Stimulated activated effector memory CD8-positive, alpha-beta T cell treated with anti-CD3 and anti-CD28 coated beads, Interleukin-12 subunit alpha, Interleukin-12 subunit beta, amount 100 ng/mL, for 72 hours (primary cell): ENCODE measurements at regions not wholly inside any gene's neighbourhood (a gene's known extent, or its start where the extent isn't known, plus 50 kb on each side); places are given as distances from the start of the nearest gene placed in this dataset.
"Not testable (repeated sequence)": the region's sequence is repeated elsewhere in the genome, so short reads cannot be mapped to it uniquely, and the experiment has no call there.

ENCODE experiments used
- ATAC-seq: fragments of 150-1000 bp; cut with Tn5 transposase; 2 replicates; pipeline ENCODE4 v1.10.0; 2021
- DNase-seq, 2 donors: peaks; one replicate each; pipeline ENCODE4 v3.0.0; 2021 to 2022; ENCODE audit warnings: low spot score in 2 of 2
- H3K27ac Mint-ChIP-seq: one replicate; pipeline ENCODE4 v1.8.0; 2022; ENCODE audit warnings: mild to moderate bottlenecking, mixed read lengths
- H3K36me3 Mint-ChIP-seq: one replicate; pipeline ENCODE4 v1.8.0; 2022; ENCODE audit warnings: mild to moderate bottlenecking, mixed read lengths
- H3K4me1 Mint-ChIP-seq: one replicate; pipeline ENCODE4 v1.8.0; 2022; ENCODE audit warnings: mixed read lengths
- H3K4me3 Mint-ChIP-seq: one replicate; pipeline ENCODE4 v1.8.0; 2022; ENCODE audit warnings: mild to moderate bottlenecking, mixed read lengths
- H3K9me3 Mint-ChIP-seq: one replicate; pipeline ENCODE4 v1.8.0; 2022; ENCODE audit warnings: mixed read lengths

DNA sequence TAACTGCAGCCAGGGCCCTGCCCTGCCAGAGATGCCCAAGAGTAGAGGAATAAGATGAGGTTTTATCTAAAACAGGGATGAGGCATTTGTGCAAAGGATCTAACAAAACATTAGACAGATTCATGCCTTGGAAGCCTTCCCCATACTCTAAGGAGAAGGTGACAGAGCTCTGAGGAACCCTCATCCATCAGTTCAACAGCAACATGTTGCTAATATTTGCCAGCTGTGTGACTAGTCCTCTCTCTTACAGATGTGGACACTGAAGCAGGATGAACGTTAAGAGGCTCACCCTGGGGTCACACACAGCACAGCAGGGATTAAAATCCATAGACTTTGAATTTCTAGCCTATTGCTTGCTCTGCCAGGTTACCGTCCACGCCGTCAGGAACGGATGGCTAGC is 99.0 kb downstream of the ZBTB18 start:
- DNase-seq (no peak), ATAC-seq (no peak)
- H3K4me1 Mint-ChIP-seq: no peaks in the 10 kb centered on the region
- no peaks in the 10 kb centered on the region for H3K36me3 Mint-ChIP-seq
- H3K9me3 Mint-ChIP-seq: no peaks in the 10 kb centered on the region
- H3K4me3 Mint-ChIP-seq: no peak overlapping the region
- H3K27ac Mint-ChIP-seq: no peak overlapping the region

DNA sequence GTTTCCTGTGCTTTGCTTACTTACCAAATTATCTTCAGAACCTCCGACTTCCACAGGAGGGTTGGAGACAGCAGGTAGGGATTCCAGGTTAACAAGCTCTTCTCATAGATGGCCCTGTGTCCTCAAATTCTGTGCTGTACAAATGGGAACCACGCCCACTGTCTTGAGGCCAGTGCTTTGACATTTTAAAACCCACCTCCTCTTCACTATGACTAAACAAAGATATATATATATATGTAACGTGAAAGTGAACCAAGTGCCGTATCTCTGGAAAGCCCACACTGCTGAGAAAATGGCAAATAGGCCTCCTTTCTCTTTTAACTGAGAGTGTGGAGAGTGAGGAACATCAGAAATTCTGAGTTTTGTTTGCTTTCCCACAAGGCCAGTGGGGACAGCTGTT is 99.6 kb downstream of the ZBTB18 start:
- H3K4me3 Mint-ChIP-seq: no peak overlapping the region
- ATAC-seq (peak; percentile 71), DNase-seq (no peak)
- no peaks in the 10 kb centered on the region for H3K4me1 Mint-ChIP-seq
- no peaks in the 10 kb centered on the region for H3K9me3 Mint-ChIP-seq
- no peaks in the 10 kb centered on the region for H3K36me3 Mint-ChIP-seq
- H3K27ac Mint-ChIP-seq: no peak overlapping the region

DNA sequence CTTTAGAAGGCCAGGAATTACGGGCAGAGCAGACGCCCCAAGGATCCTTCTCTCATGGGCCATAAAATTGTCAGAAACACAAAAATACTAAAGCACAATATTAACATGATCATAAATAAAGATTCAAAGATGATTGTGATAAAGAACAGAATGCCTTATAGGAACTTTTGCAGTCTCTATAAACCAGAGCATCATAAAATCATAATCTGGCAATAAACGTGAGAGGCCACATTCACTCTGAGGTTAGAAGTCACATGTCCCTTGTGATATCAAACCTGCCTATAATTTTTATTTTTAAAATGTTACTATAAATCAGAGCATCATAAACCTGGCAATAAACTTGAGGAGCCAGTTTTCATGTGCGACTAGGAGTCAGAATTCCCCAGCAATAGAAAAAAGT is 100.5 kb downstream of the ZBTB18 start:
- Mint-ChIP-seq H3K4me1 (no peaks in the 10 kb centered on the region), H3K4me3 (no peak overlapping the region)

DNA sequence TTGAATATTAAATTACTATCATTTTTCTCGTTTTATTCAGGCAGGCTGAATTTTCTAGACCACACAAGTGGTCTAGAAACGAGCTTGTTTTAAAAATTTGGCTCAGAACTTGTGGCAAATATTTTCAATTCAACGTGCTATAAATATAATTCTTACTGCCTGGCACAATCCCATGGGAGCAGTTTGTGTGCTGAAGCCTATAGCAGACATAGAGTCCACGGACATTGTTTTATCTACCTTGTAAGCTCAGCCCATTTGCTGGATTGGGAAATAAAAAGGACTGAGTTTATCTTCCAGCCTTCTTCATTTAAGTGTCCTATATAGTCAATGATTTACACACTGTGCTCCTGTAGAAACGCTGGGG is 103.4 kb downstream of the ZBTB18 start:
- no peaks in the 10 kb centered on the region for H3K36me3 Mint-ChIP-seq

More for the DNA sequence above, 100.5 kb downstream of the ZBTB18 start:
- DNase-seq: no peak
- no peak for ATAC-seq
- Mint-ChIP-seq H3K9me3 (no peaks in the 10 kb centered on the region), H3K27ac (no peak overlapping the region), H3K36me3 (no peaks in the 10 kb centered on the region)

DNA sequence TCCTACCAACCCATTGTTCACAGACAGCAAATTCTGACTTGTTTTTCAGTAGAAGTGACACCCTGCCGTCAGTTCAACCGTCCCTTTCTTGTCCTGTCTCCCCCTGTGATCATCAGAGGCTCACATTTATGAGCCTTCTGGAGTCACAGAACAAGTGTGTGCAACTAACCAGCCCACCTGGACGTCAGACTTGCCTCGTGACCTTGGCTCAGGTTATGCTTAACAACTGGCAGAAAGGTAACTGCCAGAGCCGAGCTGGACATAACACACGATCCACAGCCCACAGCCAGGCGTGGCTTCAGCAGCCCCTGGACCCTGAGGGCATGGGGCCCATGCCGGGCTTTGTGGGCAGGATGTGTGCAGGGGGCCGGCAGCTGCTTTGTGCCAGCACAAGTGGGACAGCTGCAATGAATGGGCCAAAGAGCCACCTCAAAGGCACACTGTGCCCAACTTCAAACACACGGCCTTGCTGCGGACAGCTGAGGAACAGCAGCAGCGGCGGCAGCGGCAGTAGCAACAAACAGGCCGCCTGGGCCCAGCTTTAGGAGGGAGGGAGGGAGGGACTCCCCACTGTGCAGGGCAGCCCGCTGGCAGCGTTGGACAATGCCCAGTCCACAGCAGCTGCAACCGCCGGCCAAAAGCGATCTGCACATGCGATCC is 103.9 kb downstream of the ZBTB18 start:
- DNase-seq: no peak
- peak; percentile 42 for ATAC-seq
- H3K36me3 Mint-ChIP-seq: no peaks in the 10 kb centered on the region
- no peak overlapping the region for H3K4me3 Mint-ChIP-seq
- no peaks in the 10 kb centered on the region for H3K4me1 Mint-ChIP-seq
- no peak overlapping the region for H3K27ac Mint-ChIP-seq
- no peaks in the 10 kb centered on the region for H3K9me3 Mint-ChIP-seq

More for the DNA sequence above, 103.4 kb downstream of the ZBTB18 start:
- H3K27ac Mint-ChIP-seq: no peak overlapping the region
- DNase-seq (no peak), ATAC-seq (no peak)
- no peaks in the 10 kb centered on the region for H3K4me1 Mint-ChIP-seq
- no peaks in the 10 kb centered on the region for H3K9me3 Mint-ChIP-seq
- no peak overlapping the region for H3K4me3 Mint-ChIP-seq

DNA sequence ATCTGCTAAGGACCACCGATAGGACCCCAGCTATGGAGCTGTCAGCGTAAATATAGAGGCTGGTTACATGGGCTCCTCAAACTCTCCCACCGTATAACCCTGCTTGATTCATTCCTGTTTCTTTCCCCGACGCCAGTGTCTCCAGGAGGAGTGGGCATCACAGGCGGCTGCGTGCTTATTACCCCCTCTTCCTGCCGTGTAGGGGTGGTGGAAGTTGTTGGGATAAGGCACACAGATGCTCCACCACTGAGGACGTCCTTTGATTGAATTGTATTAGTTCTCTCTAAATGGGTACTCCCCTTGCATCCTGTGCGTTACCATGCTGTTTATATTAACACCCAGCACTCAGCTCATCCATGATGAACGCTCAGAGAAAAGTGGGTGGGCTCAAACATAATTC is 104.6 kb downstream of the ZBTB18 start:
- Mint-ChIP-seq H3K9me3 (no peaks in the 10 kb centered on the region), H3K4me1 (no peaks in the 10 kb centered on the region), H3K36me3 (no peaks in the 10 kb centered on the region), H3K27ac (no peak overlapping the region), H3K4me3 (no peak overlapping the region)
- ATAC-seq (no peak), DNase-seq (no peak)

DNA sequence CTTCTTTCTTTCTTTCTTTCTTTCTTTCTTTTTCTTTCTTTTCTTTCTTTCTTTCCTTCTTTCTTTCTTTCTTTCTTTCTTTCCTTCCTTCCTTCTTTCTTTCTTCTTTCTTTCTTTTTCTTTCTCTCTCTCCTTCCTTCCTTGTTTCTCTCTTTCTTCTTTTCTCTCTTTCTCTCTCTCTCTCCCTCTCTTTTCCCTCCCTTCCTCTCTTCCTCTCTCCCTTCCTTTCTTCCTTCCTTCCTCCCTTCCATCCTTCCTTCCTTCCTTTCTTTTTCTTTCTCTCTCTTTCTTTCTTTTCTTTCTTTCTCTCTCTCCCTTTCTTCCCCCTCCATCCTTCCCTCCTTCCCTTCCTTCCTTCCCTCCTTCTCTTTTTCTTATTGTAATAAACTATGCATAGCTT is 105.5 kb downstream of the ZBTB18 start:
- H3K9me3 Mint-ChIP-seq, H3K4me1 Mint-ChIP-seq, H3K27ac Mint-ChIP-seq: not testable (repeated sequence)

DNA sequence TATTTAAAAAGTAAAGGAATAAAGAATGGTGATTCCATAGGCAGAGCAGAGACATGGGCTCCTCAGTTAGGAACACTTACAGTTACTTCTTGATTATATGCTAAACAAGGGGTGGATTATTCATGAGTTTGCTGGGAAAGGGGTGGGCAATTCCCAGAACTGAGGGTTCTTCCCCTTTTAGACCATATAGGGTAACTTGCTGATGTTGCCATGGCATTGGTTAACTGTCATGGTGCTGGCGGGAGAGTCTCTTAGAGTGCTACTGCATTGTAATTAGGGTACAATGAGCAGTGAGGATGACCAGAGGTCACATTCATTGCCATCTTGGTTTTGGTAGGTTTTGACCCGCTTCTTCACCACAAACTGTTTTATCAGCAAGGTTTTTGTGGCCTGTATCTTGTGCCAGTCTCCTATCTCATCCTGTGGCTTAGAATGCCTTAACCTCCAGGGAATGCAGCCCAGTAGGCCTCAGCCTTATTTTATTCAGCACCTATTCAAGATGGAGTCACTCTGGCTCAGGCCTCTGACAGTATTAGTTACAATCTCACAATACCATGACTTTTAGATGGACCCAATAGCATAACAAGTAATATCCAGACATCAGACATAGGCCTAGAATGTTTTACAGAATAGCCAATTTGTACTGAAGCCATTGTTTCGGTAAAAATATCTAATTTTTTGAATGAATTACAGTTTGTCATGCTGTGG is 106.8 kb downstream of the ZBTB18 start:
- no peak for DNase-seq
- Mint-ChIP-seq H3K27ac (no peak overlapping the region), H3K9me3 (no peaks in the 10 kb centered on the region), H3K4me1 (no peaks in the 10 kb centered on the region), H3K4me3 (no peak overlapping the region), H3K36me3 (no peaks in the 10 kb centered on the region)
- no peak for ATAC-seq

More for the DNA sequence above, 105.5 kb downstream of the ZBTB18 start:
- not testable (repeated sequence) for H3K36me3 Mint-ChIP-seq, DNase-seq, H3K4me3 Mint-ChIP-seq, ATAC-seq

DNA sequence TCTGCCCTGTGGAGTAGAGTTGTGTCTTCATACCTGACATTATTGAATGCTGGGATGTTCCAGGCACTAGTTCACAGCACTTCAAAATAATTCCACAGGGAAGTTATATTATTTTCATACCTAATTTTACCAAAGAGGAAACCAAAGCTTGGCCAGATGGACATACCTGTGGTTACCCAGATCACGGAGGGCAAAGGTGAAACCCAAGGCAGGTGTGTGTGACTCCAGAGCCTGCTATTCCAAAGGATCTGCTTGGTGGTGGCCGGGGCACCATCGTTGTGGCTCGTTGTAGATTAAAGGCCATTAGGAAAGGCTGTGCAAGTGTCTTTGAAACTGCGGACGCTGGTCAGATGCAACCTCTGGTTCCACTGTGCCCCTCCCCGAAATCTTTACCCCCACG is 108.6 kb downstream of the ZBTB18 start:
- Mint-ChIP-seq H3K27ac (no peak overlapping the region), H3K4me3 (no peak overlapping the region), H3K36me3 (no peaks in the 10 kb centered on the region), H3K4me1 (no peaks in the 10 kb centered on the region), H3K9me3 (no peaks in the 10 kb centered on the region)
- ATAC-seq (no peak), DNase-seq (no peak)

DNA sequence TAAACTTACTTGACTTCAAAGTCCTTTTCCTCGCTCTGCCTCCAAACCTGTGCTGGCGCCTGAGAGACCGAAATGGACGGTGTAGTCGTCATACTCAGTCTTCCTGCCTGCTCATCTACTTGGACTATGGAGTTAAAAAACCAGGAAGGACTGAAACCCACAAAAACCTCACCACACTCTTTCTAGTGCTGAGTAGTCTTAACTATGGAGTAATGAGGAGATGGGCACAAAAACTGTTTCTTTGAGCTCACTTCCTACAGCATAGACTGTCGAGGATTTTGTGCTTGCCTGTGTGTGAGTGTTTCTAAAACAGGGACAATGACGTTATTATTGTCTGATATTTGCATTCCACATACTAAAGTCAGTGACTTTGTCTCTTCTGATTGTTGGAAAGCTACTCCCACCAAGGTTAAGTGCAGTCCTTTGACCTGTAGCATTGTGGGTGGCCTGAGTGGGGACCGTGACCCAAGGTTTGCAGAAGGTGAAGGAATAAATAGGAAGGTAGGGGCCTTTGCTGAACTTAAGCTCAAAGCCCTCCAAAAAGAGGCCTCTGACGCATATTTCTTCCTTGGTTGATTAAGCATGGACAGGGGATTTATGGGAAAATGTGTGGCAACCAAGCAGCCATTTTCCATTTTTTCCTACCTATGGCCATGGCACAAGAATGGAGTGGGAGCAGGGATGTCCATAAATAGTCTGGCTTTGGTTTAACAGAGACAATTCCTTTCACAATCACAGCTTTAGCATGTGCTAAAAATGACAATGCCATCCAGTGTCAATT is 109.6 kb downstream of the ZBTB18 start:
- no peak for ATAC-seq
- H3K4me1 Mint-ChIP-seq: no peaks in the 10 kb centered on the region
- no peaks in the 10 kb centered on the region for H3K9me3 Mint-ChIP-seq
- no peak for DNase-seq
- no peaks in the 10 kb centered on the region for H3K36me3 Mint-ChIP-seq
- no peak overlapping the region for H3K27ac Mint-ChIP-seq
- H3K4me3 Mint-ChIP-seq: no peak overlapping the region

DNA sequence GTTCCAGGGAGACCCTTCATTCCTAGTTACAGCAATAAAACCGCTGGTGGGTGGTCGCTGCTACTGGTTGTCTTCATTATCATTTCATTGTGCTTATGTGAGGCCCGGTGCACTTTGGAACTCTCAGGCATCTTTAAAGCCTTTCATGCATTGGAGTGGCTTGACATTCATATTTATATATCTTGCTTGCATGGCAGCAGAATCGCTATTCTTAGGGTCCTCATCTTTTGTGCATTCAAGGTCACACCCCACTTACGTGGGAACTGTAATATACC is 110.1 kb downstream of the ZBTB18 start:
- no peak overlapping the region for H3K27ac Mint-ChIP-seq
- no peak for ATAC-seq
- H3K4me1 Mint-ChIP-seq: no peaks in the 10 kb centered on the region
- H3K4me3 Mint-ChIP-seq: no peak overlapping the region
- no peaks in the 10 kb centered on the region for H3K36me3 Mint-ChIP-seq
- no peaks in the 10 kb centered on the region for H3K9me3 Mint-ChIP-seq
- no peak for DNase-seq

DNA sequence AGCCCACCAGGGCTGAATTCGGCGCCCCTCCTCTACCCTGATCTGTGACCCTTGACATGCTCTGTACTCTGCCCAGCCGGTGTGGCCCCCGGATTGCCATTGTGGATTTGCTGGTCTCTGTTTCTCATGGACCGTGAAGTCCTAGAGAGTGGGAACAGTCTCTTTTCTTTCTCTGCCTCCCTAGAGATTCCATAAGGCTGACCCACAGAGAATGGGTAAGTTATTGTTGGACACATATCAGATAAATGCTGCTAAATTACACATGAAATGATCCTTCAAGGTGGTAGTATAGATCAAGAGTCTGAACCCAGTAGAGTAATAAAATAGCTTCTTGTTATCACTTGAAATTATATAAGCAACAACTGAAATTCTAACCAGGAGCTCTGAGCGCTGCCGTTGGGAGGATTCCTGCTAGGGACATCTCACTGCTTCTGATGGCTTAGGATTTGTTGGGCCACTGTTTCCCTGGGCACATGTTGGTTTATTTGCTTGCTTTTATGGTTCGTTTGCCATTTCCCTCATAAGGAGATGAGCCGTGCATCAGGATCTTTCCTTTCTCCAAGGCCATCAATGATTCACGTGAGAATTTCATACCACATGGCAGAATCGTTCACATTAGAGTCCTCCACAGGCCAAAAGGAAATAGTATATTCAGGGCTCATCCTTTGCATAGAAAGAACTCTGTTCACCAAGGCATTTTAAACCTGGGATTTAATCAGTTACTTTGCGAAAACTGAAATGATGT is 111.9 kb downstream of the ZBTB18 start:
- Mint-ChIP-seq H3K27ac (no peak overlapping the region), H3K4me1 (no peaks in the 10 kb centered on the region)
- no peak for DNase-seq

DNA sequence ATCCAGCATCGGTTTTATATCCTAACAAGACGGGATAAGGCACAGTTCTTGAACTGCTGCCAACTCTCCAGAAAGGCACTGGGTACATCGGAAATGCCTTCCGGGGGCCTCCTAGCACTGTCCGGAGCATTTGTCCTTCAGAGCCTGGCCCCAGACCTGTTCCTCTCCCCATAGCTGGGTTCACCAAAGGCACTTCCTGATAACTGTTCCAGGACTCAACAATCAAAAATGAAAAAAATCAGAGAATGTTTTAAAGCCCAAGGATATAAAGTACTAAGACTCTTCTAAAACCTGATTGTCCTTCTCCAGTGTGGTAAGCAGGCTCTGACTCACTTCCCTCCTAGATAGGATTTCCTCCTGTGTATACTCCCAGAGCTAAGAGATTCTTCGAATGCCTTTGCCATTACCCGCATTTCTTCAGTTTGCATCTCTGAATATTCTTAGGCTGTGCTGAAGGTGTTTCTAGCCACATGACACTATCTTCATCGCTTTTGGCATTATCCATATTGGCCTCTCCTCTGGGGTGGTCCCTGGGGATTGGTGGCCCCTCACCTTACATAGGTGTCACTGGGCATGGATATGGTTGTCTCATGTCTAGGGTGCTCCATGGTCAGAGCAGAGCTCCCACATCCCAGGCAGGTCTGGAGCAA is 112.9 kb downstream of the ZBTB18 start:
- Mint-ChIP-seq H3K27ac (no peak overlapping the region), H3K36me3 (no peaks in the 10 kb centered on the region), H3K4me3 (no peak overlapping the region), H3K4me1 (no peaks in the 10 kb centered on the region), H3K9me3 (no peaks in the 10 kb centered on the region)
- no peak for DNase-seq
- no peak for ATAC-seq

More for the DNA sequence above, 111.9 kb downstream of the ZBTB18 start:
- Mint-ChIP-seq H3K36me3 (no peaks in the 10 kb centered on the region), H3K9me3 (no peaks in the 10 kb centered on the region), H3K4me3 (no peak overlapping the region)
- no peak for ATAC-seq

DNA sequence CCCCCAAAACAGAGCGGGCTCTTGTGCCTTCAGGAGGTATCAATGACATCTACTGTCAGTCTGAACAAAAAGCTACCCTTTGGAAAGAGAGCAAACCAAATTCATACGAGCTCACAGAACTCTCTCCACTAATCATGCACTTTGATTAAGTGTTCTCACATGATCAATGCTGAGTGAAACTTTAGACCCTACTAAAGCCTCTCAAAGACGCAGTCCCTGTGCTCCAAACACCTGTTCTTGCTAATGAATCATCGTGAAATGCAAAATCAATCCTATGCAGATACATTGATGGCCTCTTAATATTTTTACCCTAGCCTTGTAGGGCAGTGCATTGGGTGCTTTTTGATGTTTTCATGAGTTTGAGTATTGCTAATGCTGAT is 113.4 kb downstream of the ZBTB18 start:
- DNase-seq: no peak
- H3K4me3 Mint-ChIP-seq: no peak overlapping the region
- no peaks in the 10 kb centered on the region for H3K4me1 Mint-ChIP-seq
- H3K36me3 Mint-ChIP-seq: no peaks in the 10 kb centered on the region
- no peak for ATAC-seq
- H3K27ac Mint-ChIP-seq: no peak overlapping the region
- H3K9me3 Mint-ChIP-seq: no peaks in the 10 kb centered on the region

DNA sequence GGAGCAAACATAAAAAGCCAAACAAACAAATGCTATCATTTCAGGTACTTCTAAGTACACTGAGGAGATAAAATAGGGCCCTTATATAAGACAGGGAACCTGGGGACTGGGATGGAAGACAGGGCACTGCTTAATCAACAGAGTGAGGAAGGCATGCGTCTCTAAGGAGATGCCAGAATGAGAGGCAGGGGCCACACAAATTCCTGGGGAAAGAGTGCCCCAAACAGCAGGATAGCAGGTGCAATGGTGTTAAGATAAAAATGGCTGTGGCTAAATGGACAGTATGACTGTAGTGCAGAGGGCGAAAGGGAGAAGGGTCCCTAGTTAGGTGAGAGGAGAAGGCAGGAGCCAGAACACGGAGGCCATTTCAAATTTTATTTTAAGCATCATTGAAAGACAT is 113.9 kb downstream of the ZBTB18 start:
- H3K4me1 Mint-ChIP-seq: no peaks in the 10 kb centered on the region
- H3K27ac Mint-ChIP-seq: no peak overlapping the region
- H3K36me3 Mint-ChIP-seq: no peaks in the 10 kb centered on the region
- no peak overlapping the region for H3K4me3 Mint-ChIP-seq
- H3K9me3 Mint-ChIP-seq: no peaks in the 10 kb centered on the region
- DNase-seq (no peak), ATAC-seq (no peak)
